ENCODE measurements at regions not wholly inside any gene's neighbourhood (a gene's known extent, or its start where the extent isn't known, plus 50 kb on each side); places are given as distances from the start of the nearest gene placed in this dataset.

DNA sequence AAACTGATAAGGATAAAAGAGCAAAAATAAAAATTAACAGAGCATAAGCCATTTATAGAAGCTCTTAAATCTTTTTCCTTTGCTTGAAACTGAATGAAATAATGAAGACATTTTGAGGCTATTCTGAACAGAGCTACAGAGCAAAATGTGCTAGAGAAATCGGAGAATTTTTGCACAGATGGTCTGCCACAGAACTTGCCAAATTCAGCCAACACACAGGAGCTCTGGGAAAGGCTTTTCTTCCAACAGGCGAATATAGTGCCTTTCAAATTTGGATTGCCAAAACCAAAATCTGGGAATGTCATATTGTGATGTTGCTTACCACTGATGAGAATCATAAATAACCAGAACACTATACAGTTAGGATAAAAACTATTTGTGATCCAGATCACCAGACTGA, 406.3 kb downstream of the RPL10L start:
- no peak for TF ChIP-seq CTCF (IDR thresholded peaks at IDR 0.05)
- no peaks in the 10 kb centered on the region for H3K36me3 ChIP-seq
- H3K27me3 ChIP-seq: no peaks in the 10 kb centered on the region
- DNase-seq: no peak
- no peak overlapping the region for H3K27ac ChIP-seq
- no peak for ATAC-seq
- no peak overlapping the region for H3K4me3 ChIP-seq
- intact Hi-C loops (cut with DNase I): no loop called here
- H3K9me3 ChIP-seq: no peaks in the 10 kb centered on the region
- H3K4me1 ChIP-seq: no peaks in the 10 kb centered on the region

DNA sequence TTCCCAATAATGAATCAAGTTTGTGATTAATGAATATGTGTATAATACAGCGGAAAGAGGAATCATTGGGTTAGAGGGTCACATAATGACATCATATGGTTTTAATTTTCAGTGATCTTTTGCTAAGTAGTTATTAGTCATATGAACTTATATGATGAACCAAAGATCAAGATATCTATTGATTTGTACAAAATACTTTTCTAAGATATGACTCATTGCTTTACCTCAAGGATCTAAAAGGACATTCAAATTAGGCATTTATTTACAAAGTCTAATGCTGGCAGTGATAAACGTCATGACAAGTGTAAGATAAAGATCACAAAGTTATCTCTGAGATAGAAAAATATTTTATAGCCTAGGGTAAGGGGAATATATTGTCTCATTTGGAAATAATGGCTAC, 417.8 kb downstream of the RPL10L start:
- ATAC-seq (no peak), DNase-seq (no peak)
- Histone ChIP-seq H3K27me3 (no peaks in the 10 kb centered on the region), H3K36me3 (no peaks in the 10 kb centered on the region), H3K4me1 (no peaks in the 10 kb centered on the region), H3K27ac (no peak overlapping the region), H3K9me3 (no peaks in the 10 kb centered on the region), H3K4me3 (no peak overlapping the region)
- intact Hi-C loops (cut with DNase I): no loop called here
- TF ChIP-seq CTCF (IDR thresholded peaks at IDR 0.05): no peak

- ATAC-seq: no peak
- Histone ChIP-seq H3K4me3 (no peak overlapping the region), H3K36me3 (no peaks in the 10 kb centered on the region), H3K27ac (no peak overlapping the region), H3K27me3 (no peaks in the 10 kb centered on the region), H3K4me1 (no peaks in the 10 kb centered on the region), H3K9me3 (no peaks in the 10 kb centered on the region)
- DNase-seq: no peak
- TF ChIP-seq CTCF (IDR thresholded peaks at IDR 0.05): no peak
- intact Hi-C loops (cut with DNase I): no loop called here
Observed at GRCh38 chr14:46230540-46230939, 421.0 kb downstream of the RPL10L start.

DNA sequence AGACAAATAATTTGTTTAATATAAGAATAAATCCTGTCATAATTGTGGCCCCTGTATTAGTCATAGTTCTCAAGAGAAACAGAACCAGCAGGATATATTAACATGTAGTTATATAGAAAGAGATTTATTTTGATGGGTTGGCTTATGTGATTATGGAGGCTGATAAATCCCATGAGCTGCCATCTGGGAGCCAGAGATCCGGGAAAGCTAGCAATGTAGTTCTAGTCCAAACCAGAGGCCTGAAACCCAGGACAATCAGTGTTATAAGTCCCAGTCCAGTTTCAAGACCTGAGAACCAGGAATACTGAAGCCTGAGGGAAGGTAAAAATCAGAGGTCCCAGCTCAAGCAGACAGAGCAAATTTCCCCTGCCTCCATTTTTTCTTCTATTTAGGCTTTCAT, 435.8 kb downstream of the RPL10L start:
- H3K9me3 ChIP-seq: no peaks in the 10 kb centered on the region
- DNase-seq (no peak), ATAC-seq (no peak)
- intact Hi-C loops (cut with DNase I): no loop called here
- no peaks in the 10 kb centered on the region for H3K4me1 ChIP-seq
- no peak for TF ChIP-seq CTCF (IDR thresholded peaks at IDR 0.05)
- H3K4me3 ChIP-seq: no peak overlapping the region
- no peak overlapping the region for H3K27ac ChIP-seq
- no peaks in the 10 kb centered on the region for H3K27me3 ChIP-seq
- H3K36me3 ChIP-seq: no peaks in the 10 kb centered on the region

DNA sequence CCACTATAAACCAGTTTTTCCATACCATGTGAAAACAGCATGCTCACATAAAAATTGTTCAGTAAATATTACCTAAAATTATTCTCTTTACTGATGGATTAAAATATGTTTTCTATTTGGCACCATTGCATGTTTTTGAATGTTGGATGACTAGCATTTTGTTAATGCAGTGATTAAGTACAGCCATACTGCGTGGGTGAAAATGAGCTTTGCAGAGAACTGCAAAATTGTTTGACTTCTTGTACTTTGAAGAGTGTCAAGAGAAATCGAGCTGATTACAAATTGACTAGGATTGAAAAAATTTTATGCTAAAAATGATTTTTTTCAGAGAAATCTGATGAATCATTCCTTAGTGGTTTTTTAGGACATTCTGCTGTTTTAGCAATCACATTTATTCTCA, 452.9 kb downstream of the RPL10L start:
- intact Hi-C loops (cut with DNase I): no loop called here
- no peak for TF ChIP-seq CTCF (IDR thresholded peaks at IDR 0.05)
- DNase-seq (no peak), ATAC-seq (no peak)
- H3K36me3 ChIP-seq: no peaks in the 10 kb centered on the region
- H3K9me3 ChIP-seq: no peaks in the 10 kb centered on the region
- H3K27ac ChIP-seq: no peak overlapping the region
- H3K4me1 ChIP-seq: no peaks in the 10 kb centered on the region
- H3K27me3 ChIP-seq: no peaks in the 10 kb centered on the region
- H3K4me3 ChIP-seq: no peak overlapping the region

DNA sequence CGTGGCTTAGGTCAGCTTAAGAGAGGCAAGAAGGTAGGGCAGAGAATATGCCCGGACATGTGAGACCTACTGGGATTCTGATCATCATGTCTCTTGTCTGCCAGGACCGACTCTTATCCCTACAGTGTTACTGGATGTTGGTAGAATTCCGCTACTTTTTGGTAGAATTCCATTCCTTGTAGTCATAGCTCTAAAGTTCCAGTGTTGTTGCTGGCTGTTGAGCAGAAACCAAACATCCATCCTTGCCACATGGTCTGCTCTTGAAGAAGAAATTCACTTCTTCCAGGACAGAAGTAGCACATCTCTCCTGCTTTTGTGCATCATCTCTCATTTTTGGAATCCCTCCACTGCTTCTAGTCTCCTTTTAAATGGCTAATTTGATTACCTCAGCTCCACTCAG, 453.7 kb downstream of the RPL10L start:
- Histone ChIP-seq H3K27ac (no peak overlapping the region), H3K27me3 (no peaks in the 10 kb centered on the region), H3K36me3 (no peaks in the 10 kb centered on the region), H3K4me3 (no peak overlapping the region), H3K4me1 (no peaks in the 10 kb centered on the region), H3K9me3 (no peaks in the 10 kb centered on the region)
- ATAC-seq (no peak), DNase-seq (no peak)
- intact Hi-C loops (cut with DNase I): no loop called here
- TF ChIP-seq CTCF (IDR thresholded peaks at IDR 0.05): no peak
